Stimulated activated CD4-positive, alpha-beta T cell treated with anti-CD3 and anti-CD28 coated beads, Interleukin-1b, Interleukin-23, amount 100 ng/mL, for 48 hours (primary cell): ENCODE measurements at regions not wholly inside any gene's neighbourhood (a gene's known extent, or its start where the extent isn't known, plus 50 kb on each side); places are given as distances from the start of the nearest gene placed in this dataset.

Experiments
- DNase-seq: peaks from one replicate; pipeline ENCODE4 v3.0.0-alpha.2; 2020

GRCh38 chr4:110780538-110780937, 157.7 kb upstream of the PITX2 start:
- DNase-seq, result no peak

GRCh38 chr4:110781944-110782343, 159.1 kb upstream of the PITX2 start:
- DNase-seq, result no peak

DNA sequence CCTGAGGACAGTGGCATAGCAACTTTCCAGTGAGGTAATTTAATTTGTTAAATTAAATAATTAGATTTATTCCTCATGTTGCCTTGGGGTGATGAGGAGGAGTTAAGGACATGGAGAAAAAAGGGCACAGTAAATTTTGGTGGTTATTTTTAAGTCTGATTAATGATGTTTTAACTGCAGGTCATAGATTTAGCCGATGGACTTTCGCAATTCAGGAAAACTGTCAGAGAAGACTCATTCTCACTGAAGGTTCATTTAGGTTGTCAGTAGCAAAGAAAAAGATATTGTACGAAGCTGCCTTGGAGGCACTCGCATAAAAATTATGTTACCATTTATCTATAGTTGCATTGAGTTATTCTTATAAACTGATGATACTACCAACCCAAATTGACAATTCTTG, 164.2 kb upstream of the PITX2 start:
- DNase-seq, result no peak

GRCh38 chr4:110787707-110788106, 164.8 kb upstream of the PITX2 start:
- no peak for DNase-seq

DNA sequence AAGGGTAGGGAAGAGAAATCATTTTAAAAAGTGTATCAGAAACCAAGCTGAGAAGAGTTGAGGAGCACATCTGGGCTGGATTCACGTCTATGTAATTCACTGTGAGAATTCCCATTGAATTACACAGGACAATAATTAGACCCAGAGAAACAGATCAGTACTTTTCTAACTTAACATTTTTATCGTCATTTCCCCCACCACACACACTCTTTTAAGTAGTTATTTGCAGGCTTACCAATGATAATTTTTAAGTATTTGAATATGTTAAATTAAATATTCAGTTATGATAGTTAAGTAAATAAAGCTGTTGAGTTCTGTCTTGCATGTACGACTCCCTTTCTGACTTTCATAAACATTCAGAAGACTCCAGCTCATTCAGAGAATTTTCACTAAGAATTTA, 165.4 kb upstream of the PITX2 start:
- no peak for DNase-seq

GRCh38 chr4:110792036-110792435, 169.2 kb upstream of the PITX2 start:
- DNase-seq, result no peak

DNA sequence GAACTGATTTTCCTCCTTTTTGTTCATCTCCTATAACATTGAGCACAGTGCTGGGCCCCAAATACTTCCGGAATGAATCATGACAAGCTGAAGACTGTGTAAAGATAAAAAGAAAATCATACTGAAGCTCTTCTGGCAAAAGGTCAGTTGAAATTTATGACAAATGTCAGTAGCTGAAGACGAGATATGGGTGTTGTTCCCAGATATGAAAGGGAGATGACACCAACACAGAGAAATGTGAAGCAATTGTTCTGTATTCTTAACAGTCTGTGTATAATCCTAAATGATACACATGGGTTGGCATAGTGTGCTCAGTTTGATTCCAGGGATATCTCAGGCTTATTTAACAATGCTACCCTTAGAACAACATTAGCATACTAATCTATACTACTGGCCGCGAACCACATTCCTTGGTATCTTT, 170.5 kb upstream of the PITX2 start:
- DNase-seq, result no peak

DNA sequence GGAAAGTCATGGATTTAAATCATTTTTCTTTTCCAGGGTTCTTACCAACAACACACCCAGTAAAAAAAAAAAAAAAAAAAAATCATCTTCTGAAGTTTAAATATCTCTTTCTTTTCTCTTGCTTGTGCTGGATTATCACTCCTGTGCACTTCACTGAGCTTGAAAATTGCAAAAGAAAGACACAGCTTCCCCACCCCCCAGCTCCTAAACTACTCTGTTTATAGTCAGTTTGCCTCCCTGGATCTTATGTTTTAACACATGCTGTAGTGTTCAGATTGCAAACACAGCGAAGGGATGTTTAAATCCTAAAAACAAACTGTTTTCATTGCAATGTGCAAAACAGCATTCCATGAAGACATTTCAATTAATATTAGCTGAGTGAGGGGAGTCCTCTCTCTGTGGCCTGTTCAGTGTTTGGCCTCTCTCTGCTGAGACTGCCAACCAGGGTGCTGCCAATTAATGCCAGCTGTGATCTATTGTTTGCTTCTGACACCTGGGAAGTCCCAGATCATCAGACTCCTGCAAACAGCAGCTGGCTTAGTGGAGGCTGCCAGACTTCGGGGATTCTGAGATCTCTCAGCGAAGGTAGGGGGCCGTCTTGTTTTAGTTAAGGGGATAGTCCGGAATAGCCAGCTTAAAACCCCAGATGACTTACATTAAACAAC, 171.1 kb upstream of the PITX2 start:
- DNase-seq, result no peak

DNA sequence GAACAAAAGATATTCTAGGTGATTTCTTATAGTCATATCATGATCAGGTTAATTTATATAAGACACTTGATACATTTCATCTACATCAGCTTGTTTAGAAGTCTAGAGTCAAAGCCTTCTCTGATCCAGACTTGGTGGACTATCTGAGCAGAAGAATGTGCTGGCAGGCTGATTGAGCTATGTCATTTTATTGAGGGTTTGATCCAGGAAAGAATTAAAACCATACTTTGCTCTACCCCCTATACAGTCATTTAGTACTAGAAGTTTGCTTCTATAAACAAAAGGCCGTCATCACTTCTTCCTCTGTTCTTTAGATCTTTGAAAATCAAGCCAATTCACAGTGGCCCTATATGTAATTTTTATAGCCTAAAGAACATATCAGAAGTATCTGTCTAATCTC, 173.1 kb upstream of the PITX2 start:
- DNase-seq, result no peak

DNA sequence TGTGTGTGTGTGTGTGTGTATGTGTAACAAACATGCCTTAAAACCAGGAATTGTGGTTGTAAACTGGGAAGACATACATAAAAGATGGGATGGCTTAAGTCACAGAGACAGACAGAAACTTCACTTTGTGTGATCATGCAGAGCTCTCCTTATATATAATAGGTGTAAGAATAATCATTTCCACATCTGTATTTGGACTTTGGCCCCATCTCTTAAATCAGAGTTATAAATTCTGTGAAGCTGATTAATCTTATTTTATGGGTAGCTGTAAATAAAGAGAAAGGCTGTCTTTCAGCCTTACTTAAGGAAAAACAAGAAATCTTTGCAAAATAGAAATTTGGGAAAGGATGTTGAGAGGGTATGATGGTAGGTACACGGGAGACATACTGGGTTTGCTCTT, 174.6 kb upstream of the PITX2 start:
- DNase-seq, result no peak

DNA sequence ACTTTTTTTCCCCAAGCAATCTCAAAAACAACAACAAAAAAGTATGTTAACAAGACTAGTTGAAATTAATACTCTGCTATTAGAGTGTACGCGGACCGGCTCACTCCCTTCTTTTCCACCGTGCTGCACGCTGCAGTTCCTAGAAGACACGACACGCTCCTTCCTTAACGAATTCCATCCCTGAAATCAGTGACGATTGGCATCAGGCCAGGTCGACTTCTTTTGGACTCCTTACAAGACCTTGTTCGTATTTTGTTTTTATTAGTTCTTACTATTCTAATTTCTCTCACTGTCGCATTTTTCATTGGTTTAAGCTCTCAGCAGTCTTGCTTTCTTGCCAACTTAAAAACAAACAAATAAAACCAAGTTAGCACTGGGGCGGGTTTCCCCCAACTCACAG, 175.8 kb upstream of the PITX2 start:
- no peak for DNase-seq

DNA sequence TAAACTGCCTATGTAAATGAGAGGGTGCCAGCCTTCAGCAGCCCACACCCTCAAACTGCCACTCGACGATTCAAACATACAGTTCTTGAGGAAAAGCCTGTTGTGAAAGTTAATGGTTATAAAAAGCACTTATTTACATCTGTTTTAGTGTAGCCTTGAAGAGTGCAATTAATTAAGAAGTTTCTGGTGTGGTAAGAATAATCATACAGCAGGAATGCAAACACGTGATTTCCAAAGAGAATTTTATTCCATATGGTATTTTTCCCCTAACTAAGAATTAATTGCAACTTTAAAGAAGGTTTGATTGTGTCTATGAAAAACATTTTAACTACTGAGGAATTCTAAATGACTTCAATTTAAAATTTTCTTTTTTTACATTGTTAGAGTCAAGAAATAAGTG, 176.3 kb upstream of the PITX2 start:
- no peak for DNase-seq

DNA sequence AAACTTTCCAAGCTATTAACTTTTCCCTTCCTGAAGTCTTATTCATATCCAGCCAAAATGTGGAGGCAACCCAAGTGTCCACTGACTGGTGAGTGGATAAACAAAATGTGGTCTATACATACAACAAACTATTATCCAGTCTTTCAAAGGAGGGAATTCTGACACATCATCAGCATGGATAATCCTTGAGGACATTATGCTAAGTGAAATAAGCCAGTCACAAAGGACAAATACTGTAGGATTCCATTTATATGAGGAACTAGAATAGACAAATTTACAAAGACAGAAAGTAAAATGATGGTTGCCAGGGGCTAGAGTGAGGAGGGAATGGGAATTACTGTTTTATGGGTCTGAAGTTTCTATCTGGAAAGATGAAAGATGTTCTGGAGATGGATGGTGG, 178.7 kb upstream of the PITX2 start:
- DNase-seq, result no peak

DNA sequence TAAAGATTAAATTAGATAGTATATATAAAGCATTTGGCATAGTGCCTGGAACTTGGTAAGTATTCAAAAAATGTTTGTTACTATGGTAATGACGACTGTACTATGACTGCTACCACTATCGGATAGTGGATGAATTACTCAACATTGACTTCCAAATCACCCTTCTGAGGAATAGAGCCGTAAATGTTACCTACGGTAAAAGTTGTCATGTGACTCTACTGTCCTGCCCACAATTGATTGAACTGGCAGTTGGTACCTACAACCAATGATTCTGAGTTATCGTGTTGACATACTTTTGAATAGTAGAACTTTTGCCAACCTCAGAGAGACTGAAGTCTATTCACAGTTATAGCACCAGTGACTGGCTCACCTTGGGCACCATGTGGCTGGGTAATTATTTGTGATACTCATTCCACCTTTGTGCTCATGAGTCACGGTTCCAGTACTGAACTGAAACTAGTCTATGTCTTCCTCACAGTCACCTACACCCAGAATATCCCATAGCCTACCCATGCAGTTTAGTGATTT, 185.5 kb upstream of the PITX2 start:
- DNase-seq, result no peak

GRCh38 chr4:110815950-110816349, 193.1 kb upstream of the PITX2 start:
- DNase-seq, result no peak

DNA sequence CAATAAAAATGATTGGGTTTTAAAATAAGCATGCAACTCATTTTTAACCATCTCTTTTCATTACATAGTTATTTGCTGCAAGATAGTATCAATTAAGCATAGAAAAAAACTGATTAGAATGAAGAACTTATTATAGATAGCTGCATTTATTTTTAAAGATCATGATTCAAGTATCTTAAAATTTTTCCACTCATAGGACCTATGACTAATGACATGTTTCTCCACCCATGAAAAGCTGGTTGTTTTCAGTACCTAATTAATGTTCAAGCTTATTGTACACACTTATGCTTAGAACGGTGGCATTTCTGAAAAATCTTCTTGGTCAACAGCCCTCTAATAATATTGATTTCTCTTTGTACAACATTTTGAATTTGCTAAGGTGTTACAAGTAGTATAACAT, 193.5 kb upstream of the PITX2 start:
- no peak for DNase-seq

DNA sequence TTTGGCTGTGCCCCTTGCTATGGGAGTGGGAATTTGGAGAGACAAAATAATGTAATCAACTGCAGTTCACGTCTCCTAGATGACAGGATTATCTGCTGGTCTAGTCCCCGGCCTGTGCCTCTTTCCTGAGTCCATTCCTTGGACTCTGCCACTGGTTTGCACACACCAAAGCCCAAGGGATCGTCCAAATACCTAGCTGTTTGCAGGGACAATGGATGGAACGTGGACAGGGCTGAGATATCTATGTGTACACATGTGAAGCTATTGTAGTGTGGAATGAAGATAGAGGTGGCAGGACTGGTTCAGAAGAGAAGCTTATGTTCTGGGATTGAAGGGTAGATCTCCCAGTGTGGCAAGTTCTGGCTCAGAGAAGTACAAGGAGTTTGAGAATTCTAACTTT, 198.3 kb upstream of the PITX2 start:
- no peak for DNase-seq

- no peak for DNase-seq
These were observed 200.4 kb upstream of the PITX2 start for GRCh38 chr4:110823251-110823650.

DNA sequence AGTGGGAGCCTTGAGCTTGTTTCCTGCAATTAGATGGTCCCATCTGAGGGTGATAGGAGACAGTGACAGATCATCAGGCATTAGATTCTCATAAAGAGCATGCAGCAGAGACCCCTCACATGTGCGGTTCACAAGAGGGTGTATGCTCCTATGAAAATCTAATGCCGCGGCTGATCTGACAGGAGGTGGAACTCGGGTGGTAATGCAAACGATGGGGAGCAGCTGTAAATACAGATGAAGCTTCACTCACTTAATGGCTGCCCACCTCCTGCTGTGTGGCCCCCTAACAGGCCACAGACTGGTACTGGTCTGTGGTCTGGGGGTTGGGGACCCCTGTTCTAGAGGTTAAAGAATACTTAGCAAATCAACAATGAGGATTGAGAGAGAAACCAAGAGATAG, 201.5 kb upstream of the PITX2 start:
- DNase-seq, result no peak

DNA sequence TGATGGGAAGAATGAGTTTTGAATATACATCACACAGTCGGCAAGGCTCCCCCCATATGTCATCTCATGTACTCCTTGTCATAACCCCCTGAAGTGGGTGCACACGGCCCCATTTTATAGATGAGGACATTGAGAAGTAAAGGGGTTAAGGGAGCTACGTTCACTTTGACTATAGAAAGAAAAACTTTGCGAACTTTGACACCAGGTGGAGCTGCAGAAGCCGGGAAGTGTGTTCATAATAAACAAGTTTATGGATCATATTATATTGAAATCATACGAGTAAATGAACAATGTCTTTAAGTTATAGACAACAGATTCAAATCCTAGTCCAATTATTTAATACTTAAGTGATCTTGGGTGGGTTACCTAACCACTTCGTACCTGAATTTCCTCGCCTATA, 203.8 kb upstream of the PITX2 start:
- no peak for DNase-seq

DNA sequence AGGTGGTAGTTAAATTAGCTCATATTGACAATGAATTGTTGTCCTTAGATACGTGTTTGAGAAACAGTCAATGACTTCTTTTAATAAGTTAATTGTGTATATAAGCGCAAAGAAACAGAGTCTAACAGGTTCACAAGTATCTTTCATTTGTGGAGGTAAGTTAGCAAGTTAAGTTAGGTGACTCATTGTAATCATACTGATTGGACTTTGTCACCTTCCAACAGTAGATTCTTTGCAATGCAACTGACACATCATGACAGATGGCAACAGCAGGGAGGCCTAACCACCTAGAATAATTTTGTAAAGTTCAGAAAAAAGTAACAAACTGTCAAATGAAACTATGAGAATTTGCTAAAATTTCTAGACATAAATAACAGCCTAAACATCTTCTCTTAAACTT, 207.6 kb upstream of the PITX2 start:
- no peak for DNase-seq

- no peak for DNase-seq
These were observed 215.1 kb upstream of the PITX2 start for GRCh38 chr4:110837896-110838450.

DNA sequence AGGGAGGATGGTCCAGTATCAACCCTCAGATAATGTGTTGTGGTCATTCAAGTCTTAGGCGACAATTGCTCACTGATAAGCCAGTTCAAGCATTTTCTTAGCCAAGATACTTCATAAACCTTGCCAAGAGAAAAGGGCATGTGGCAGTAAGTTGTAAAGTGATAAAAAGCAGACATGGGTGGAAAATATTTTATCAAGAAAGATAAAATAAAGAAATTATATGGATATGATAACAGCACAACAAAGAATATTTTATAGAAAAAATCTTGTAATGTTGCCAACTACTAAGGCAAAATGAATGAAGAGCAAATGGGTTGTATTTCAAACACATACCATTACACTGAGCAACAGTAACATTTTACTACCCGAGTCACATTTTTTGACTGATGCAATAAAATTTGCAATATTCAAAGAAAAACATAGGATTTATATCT, 217.4 kb upstream of the PITX2 start:
- DNase-seq, result no peak

DNA sequence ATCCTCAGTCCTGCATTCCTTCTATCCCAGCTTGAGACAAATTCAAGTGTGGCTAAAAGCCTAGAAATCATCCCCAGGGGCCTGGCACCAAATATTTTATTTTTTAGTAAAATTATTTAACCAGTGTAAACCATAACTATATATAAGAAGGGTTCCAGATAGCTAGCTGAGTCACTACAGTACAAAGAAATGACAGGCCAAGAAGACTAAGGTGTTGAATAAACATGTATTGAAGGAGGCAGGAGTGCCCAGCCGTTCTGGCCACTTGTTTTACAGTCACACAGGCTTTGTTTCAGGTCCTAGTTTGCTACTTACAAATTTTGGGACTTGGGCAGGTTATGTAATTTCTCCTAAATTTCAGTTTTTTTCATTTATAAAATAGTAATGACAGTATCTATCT, 225.9 kb upstream of the PITX2 start:
- DNase-seq, result no peak

GRCh38 chr4:110849461-110849860, 226.6 kb upstream of the PITX2 start:
- DNase-seq, result no peak
